ENCODE measurements at regions not wholly inside any gene's neighbourhood (a gene's known extent, or its start where the extent isn't known, plus 50 kb on each side); places are given as distances from the start of the nearest gene placed in this dataset.

DNA sequence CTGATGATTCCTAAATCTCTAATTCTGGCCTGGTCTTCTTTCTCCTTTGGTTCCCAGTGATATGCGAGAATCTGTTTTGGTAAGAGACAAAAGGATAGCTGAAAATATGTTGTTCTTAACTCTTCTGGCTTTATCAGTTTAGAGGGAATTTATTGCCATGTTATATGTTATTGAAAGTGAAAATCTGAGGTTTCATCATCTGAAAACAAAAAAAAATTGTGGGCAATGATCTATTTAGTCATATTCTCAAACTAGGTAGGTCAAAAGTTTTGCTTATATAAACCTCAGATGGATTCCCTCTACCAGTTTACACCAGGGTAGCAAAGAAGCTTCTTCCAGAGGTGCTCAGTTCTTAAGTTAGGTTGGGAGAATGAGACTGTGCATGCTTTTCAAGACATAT is 103.6 kb downstream of the ITM2A start:
- Histone ChIP-seq H3K4me1 (ENCODE audit: insufficient read depth, low read length) (peaks cover 70% of the 10 kb centered on the region), H3K9me3 (ENCODE audit: low read length) (no peaks in the 10 kb centered on the region), H3K36me3 (ENCODE audit: insufficient read depth, low read length) (no peaks in the 10 kb centered on the region), H3K27ac (ENCODE audit: low read depth, low read length) (no peak overlapping the region), H3K4me3 (ENCODE audit: low read length) (no peak overlapping the region), H3K27me3 (ENCODE audit: insufficient read depth, low read length, poor library complexity, severe bottlenecking) (no peaks in the 10 kb centered on the region)
- Mint-ChIP-seq H3K4me1 (peaks cover 61 to 75% (median 75%) of the 10 kb centered on the region in 3 donors), H3K27ac (peak overlapping the region; percentile 43 to 98 (median 72)), H3K4me3 (peak overlapping the region; percentile 2 to 43 (median 12)), H3K9me3 (no peaks in the 10 kb centered on the region), H3K27me3 (no peaks in the 10 kb centered on the region), H3K36me3 (no peaks in the 10 kb centered on the region)
- ChIA-PET CTCF (no interaction called here), POLR2A (interaction anchor here (1.0 kb wide), 1 partner anchor 101 kb away, joined by 3 read pairs; no protein-coding TSS in a partner anchor)
- no peak for DNase-seq

DNA sequence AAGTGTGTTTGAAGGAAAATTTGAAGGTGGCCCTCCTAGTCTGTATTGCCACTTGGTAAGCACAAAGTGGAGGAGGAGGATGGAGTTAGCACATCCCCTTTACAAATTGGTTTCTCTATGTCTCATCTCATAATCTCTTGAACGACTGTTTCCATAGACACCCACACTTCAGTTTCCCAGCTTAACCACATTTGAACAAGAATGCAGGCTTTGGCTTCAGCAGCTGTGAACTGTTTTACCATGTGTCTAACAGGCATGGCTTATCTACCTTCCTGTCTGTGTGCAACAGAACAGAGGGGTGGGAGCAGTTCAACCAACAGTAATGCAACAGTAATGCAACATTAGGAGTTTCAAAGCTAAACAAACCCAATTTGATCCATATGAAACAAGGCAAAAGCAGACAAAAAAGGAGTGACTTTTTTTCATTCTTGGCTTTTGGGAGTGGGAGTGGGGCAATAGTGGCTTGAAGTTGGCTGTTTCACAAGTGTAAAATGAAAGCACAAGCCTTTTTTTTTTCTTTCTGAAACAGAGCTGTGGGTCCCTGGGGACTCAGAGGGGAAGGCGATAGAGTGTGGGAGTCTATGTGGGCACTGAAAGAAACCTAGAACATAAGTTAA is 108.0 kb downstream of the ITM2A start:
- peak overlapping the region; percentile 43 for H3K4me3 ChIP-seq (ENCODE audit: low read length)
- Mint-ChIP-seq H3K4me3 (peak overlapping the region; percentile 72 to 79 (median 75)), H3K27me3 (no peaks in the 10 kb centered on the region), H3K36me3 (peaks cover 0 to 7% (median 0%) of the 10 kb centered on the region in 3 donors), H3K9me3 (peaks cover 0 to 1% (median 0%) of the 10 kb centered on the region in 5 donors), H3K27ac (peak overlapping the region; percentile 87 to 98 (median 94)), H3K4me1 (peaks cover 68 to 89% (median 88%) of the 10 kb centered on the region in 3 donors)
- H3K36me3 ChIP-seq (ENCODE audit: insufficient read depth, low read length): no peaks in the 10 kb centered on the region
- POLR2A ChIA-PET: interaction anchor here (0.7 to 1.9 kb wide), 4 partner anchors 10 to 98 kb away, joined by 3 to 8 read pairs (median 4); no protein-coding TSS in a partner anchor
- H3K4me1 ChIP-seq (ENCODE audit: insufficient read depth, low read length): peaks cover 79% of the 10 kb centered on the region
- H3K27ac ChIP-seq (ENCODE audit: low read depth, low read length): no peak overlapping the region
- no peaks in the 10 kb centered on the region for H3K27me3 ChIP-seq (ENCODE audit: insufficient read depth, low read length, poor library complexity, severe bottlenecking)
- CTCF ChIA-PET: interaction anchor here (1.4 to 1.7 kb wide), 3 partner anchors 11 to 103 kb away, joined by 3 to 4 read pairs (median 3); no protein-coding TSS in a partner anchor
- peak; percentile 12 to 80 (median 75) for DNase-seq
- no peaks in the 10 kb centered on the region for H3K9me3 ChIP-seq (ENCODE audit: low read length)

DNA sequence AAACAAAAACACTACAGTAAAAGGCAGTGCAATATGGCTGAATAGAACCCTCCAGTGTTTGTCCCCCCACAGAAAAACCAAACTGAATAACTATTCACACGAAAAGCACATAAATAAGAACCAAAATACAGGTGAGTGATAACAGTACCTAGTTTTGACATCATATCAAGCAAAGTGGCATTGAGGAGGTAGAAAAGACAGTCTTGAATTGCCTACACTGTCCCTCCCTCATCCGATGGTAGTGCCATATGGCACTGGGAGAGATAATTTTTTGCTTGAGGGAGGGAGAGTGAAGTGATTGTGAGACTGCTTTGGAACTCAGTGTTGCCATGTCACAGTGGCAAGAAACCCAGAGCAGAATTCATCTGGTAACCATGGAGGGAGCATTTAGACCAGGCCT is 99.2 kb downstream of the GPR174 start:
- Histone ChIP-seq H3K9me3 (ENCODE audit: low read length) (no peaks in the 10 kb centered on the region), H3K4me3 (ENCODE audit: low read length) (no peak overlapping the region), H3K27ac (ENCODE audit: low read depth, low read length) (no peak overlapping the region), H3K36me3 (ENCODE audit: insufficient read depth, low read length) (no peaks in the 10 kb centered on the region), H3K4me1 (ENCODE audit: insufficient read depth, low read length) (peaks cover 4% of the 10 kb centered on the region), H3K27me3 (ENCODE audit: insufficient read depth, low read length, poor library complexity, severe bottlenecking) (no peaks in the 10 kb centered on the region)
- Mint-ChIP-seq H3K9me3 (peaks cover 0 to 9% (median under 1%) of the 10 kb centered on the region in 5 donors), H3K27me3 (peaks cover 0 to 3% of the 10 kb centered on the region in 2 donors), H3K4me1 (peaks cover 27 to 68% (median 38%) of the 10 kb centered on the region in 3 donors), H3K27ac (peak overlapping the region in 2 of 8 donors; percentile 2 to 28), H3K36me3 (peaks cover 5 to 37% (median 17%) of the 10 kb centered on the region in 3 donors), H3K4me3 (no peak overlapping the region)
- DNase-seq: no peak
- ChIA-PET CTCF (no interaction called here), POLR2A (no interaction called here)

DNA sequence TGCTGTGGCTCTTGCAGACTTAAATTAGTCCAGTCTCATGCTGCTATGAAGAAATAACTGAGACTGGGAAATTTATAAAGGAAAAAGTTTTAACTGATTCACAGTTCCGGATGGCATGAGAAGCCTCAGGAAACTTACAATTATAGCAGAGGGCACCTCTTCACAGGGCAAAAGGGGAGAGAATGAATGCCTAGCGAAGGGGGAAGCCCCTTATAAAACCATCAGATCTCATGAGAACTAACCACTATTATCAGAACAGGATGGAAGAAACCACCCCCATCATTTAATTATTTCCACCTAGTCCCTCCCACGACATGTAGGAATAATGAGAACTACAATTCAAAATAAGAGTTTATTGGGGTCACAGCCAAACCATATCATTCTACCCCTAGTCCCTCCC is 91.4 kb downstream of the GPR174 start:
- Mint-ChIP-seq H3K4me3 (peak overlapping the region in 5 of 7 donors; percentile 20 to 48 (median 29)), H3K27ac (peak overlapping the region in 7 of 8 donors; percentile 25 to 79 (median 48)), H3K4me1 (peaks cover 37 to 81% (median 47%) of the 10 kb centered on the region in 3 donors), H3K27me3 (peaks cover 0 to 1% of the 10 kb centered on the region in 2 donors), H3K9me3 (no peaks in the 10 kb centered on the region), H3K36me3 (peaks cover 5 to 52% (median 33%) of the 10 kb centered on the region in 3 donors)
- ChIA-PET CTCF (no interaction called here), POLR2A (no interaction called here)
- no peak overlapping the region for H3K4me3 ChIP-seq (ENCODE audit: low read length)
- no peaks in the 10 kb centered on the region for H3K9me3 ChIP-seq (ENCODE audit: low read length)
- no peak for DNase-seq
- H3K27me3 ChIP-seq (ENCODE audit: insufficient read depth, low read length, poor library complexity, severe bottlenecking): no peaks in the 10 kb centered on the region
- H3K4me1 ChIP-seq (ENCODE audit: insufficient read depth, low read length): no peaks in the 10 kb centered on the region
- H3K36me3 ChIP-seq (ENCODE audit: insufficient read depth, low read length): no peaks in the 10 kb centered on the region
- H3K27ac ChIP-seq (ENCODE audit: low read depth, low read length): no peak overlapping the region

DNA sequence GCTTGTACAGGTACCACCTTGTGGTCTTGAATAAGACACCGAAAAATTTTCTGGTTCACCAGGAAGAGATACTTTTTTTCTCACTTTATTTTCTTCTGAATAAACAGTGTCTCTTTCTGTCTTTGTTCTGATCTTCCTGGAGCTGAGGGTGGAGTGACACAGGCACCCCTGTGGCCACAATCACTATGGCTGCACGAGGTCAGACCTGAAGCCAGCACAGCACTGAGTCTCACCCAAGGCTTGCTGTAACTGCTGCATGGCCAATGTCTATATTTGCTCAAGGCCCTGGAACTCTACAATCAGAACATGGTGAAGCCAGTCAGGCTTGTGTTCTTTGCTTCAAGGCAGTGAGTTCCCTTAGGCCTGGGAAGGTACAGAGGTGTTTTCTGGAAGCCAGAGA is 87.2 kb downstream of the GPR174 start:
- H3K4me3 ChIP-seq (ENCODE audit: low read length): no peak overlapping the region
- H3K9me3 ChIP-seq (ENCODE audit: low read length): no peaks in the 10 kb centered on the region
- Mint-ChIP-seq H3K27me3 (peaks cover 0 to 1% of the 10 kb centered on the region in 2 donors), H3K27ac (peak overlapping the region; percentile 69 to 91 (median 86)), H3K4me1 (peaks cover 42 to 88% (median 52%) of the 10 kb centered on the region in 3 donors), H3K4me3 (peak overlapping the region in 5 of 7 donors; percentile 39 to 62 (median 52)), H3K9me3 (no peaks in the 10 kb centered on the region), H3K36me3 (peaks cover 6 to 28% (median 7%) of the 10 kb centered on the region in 3 donors)
- no peak overlapping the region for H3K27ac ChIP-seq (ENCODE audit: low read depth, low read length)
- H3K27me3 ChIP-seq (ENCODE audit: insufficient read depth, low read length, poor library complexity, severe bottlenecking): no peaks in the 10 kb centered on the region
- H3K4me1 ChIP-seq (ENCODE audit: insufficient read depth, low read length): no peaks in the 10 kb centered on the region
- ChIA-PET POLR2A (no interaction called here), CTCF (no interaction called here)
- no peak for DNase-seq
- H3K36me3 ChIP-seq (ENCODE audit: insufficient read depth, low read length): no peaks in the 10 kb centered on the region
